ENCODE measurements at regions not wholly inside any gene's neighbourhood (a gene's known extent, or its start where the extent isn't known, plus 50 kb on each side); places are given as distances from the start of the nearest gene placed in this dataset.

DNA sequence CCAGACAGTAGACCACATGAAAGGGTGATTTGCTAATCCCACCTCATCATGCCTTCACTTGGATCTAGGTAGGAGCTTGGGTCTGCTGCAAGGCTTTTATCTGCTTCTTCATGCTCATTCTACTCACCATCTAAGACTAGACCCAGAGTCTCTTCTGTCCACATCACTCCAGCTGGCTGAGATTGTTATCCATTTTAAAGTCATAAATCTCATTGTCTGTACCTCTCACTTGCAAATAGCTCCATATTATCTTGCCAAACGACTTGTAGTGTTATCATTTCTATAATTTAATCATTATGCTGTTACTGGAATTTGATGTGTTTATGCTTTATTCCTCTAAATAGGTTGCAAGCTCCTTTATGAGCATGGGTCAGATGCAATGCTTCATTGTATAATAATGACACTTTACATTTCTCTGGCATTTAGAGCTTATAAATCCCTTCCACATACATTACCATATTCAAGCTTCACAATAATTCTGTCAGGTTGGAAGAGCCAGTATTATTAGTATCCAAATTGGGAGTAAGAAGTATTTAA, 254.2 kb upstream of the SORL1-AS1 start:
- DNase-seq (ENCODE audit: low read depth, low spot score): no peak
- H3K9me3 Mint-ChIP-seq: peaks cover 3% of the 10 kb centered on the region
- TF ChIP-seq, protein P1, sequence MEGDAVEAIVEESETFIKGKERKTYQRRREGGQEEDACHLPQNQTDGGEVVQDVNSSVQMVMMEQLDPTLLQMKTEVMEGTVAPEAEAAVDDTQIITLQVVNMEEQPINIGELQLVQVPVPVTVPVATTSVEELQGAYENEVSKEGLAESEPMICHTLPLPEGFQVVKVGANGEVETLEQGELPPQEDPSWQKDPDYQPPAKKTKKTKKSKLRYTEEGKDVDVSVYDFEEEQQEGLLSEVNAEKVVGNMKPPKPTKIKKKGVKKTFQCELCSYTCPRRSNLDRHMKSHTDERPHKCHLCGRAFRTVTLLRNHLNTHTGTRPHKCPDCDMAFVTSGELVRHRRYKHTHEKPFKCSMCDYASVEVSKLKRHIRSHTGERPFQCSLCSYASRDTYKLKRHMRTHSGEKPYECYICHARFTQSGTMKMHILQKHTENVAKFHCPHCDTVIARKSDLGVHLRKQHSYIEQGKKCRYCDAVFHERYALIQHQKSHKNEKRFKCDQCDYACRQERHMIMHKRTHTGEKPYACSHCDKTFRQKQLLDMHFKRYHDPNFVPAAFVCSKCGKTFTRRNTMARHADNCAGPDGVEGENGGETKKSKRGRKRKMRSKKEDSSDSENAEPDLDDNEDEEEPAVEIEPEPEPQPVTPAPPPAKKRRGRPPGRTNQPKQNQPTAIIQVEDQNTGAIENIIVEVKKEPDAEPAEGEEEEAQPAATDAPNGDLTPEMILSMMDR (conservative IDR thresholded peaks at IDR 0.05): no peak
- no peaks in the 10 kb centered on the region for H3K4me1 Mint-ChIP-seq
- H3K4me3 Mint-ChIP-seq: no peak overlapping the region
- no peaks in the 10 kb centered on the region for H3K36me3 Mint-ChIP-seq (ENCODE audit: low read depth)
- H3K27me3 Mint-ChIP-seq (ENCODE audit: low read depth): no peaks in the 10 kb centered on the region
- H3K27ac Mint-ChIP-seq (ENCODE audit: unreplicated experiment): no peak overlapping the region

DNA sequence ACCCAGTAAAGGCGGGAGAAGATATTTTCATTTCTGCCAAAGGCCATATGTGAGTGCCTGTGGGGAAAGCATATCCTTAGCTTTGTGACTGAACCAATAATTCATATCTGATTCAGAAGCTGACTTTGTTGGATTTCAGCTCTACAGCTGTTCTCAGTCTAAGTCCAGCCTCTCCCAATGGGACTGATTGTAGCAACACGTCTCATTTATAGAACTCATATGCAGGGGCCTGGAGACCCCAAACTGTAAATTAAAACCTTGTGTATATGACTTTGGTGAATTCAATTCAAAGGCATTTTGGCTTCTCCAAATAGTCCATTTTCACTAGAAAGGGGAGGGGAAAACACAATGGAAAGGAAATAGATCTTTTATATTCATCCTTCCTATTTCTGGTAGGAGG, 250.4 kb upstream of the SORL1-AS1 start:
- Mint-ChIP-seq H3K27ac (ENCODE audit: unreplicated experiment) (no peak overlapping the region), H3K36me3 (ENCODE audit: low read depth) (no peaks in the 10 kb centered on the region), H3K27me3 (ENCODE audit: low read depth) (no peaks in the 10 kb centered on the region), H3K4me3 (no peak overlapping the region), H3K4me1 (peaks cover 8% of the 10 kb centered on the region), H3K9me3 (peaks cover 3% of the 10 kb centered on the region)
- TF ChIP-seq, protein P1 (conservative IDR thresholded peaks at IDR 0.05): no peak
- no peak for DNase-seq (ENCODE audit: low read depth, low spot score)

DNA sequence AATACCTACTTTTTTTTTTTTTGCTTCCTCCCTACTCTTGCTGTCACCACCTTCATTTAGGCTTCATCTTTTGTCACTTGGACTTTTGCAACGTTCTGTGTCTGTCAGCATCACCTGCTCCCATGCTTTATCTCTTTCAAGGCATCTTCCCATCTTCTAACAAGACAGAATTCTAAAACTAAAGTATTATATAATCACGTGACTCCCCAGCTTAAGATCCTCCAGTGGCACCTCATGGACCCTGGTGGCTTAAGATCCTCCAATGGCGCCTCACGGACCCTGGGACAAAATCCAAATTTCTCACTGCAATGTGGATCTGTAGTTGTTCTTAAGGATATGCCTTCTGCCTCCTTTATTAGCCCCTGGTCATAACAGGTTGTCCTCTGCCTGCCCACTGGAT, 248.2 kb upstream of the SORL1-AS1 start:
- H3K4me1 Mint-ChIP-seq: peaks cover 24% of the 10 kb centered on the region
- no peak overlapping the region for H3K27ac Mint-ChIP-seq (ENCODE audit: unreplicated experiment)
- no peak overlapping the region for H3K4me3 Mint-ChIP-seq
- peaks cover 3% of the 10 kb centered on the region for H3K9me3 Mint-ChIP-seq
- DNase-seq (ENCODE audit: low read depth, low spot score): no peak
- H3K27me3 Mint-ChIP-seq (ENCODE audit: low read depth): no peaks in the 10 kb centered on the region
- H3K36me3 Mint-ChIP-seq (ENCODE audit: low read depth): no peaks in the 10 kb centered on the region
- TF ChIP-seq, protein P1 (conservative IDR thresholded peaks at IDR 0.05): no peak

DNA sequence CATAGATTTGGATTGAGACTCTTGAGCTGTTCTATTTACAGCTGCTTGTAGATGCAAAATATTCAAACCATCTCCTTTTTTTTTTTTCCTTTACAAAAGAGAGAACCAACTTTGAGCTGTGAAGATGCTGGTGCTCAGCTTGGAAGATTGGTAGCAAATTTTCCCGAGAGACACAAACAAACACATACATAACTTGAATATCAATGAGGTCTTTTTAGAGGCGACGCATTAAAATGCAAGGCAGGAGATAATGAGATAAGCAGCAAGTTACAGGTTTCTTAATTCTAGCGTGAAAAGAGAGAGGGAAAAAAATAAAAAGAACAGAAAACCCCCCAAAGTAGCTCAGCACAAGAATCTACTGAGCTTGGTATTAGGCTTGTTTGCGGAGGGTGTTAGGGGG, 247.0 kb upstream of the SORL1-AS1 start:
- Mint-ChIP-seq H3K9me3 (peaks cover 3% of the 10 kb centered on the region), H3K27ac (ENCODE audit: unreplicated experiment) (no peak overlapping the region), H3K36me3 (ENCODE audit: low read depth) (no peaks in the 10 kb centered on the region), H3K4me1 (peaks cover 27% of the 10 kb centered on the region), H3K27me3 (ENCODE audit: low read depth) (no peaks in the 10 kb centered on the region), H3K4me3 (no peak overlapping the region)
- no peak for DNase-seq (ENCODE audit: low read depth, low spot score)
- TF ChIP-seq, protein P1 (conservative IDR thresholded peaks at IDR 0.05): no peak

DNA sequence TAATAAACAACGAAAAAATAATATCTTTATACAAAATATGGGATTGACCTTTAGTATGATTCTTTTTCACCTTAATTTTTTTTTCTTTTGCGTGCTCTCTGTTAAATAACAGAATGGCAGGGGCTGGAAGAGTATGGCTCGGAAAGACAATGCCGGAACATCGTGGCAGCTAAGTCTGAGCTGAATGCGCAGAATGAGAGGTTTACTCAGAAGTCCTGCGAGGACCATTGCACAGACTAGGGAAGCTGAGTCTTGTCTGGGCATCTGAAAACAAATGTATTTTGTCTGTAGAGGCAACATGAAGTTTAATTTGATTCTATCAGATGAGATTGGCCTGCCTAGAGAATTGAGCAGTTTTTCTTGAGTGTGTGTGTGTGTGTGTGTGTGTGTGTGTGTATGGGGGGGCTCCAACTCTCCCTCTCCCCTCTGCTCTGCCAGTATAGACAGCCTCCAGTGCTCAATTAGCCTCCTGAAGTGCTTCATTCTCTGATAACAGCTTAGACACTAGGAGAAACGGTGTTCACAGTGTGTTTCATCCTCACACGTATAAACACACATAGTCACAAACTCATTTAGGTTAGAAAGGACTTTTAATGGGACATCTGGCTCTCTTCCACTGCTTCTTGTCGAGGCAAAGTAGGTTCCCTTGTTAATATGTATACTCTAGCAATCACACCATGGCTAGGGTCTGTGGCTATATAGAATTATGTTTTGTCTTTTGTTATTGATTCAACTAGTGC, 244.3 kb upstream of the SORL1-AS1 start:
- no peaks in the 10 kb centered on the region for H3K27me3 Mint-ChIP-seq (ENCODE audit: low read depth)
- H3K9me3 Mint-ChIP-seq: no peaks in the 10 kb centered on the region
- H3K27ac Mint-ChIP-seq (ENCODE audit: unreplicated experiment): no peak overlapping the region
- TF ChIP-seq, protein P1 (conservative IDR thresholded peaks at IDR 0.05): no peak
- H3K36me3 Mint-ChIP-seq (ENCODE audit: low read depth): no peaks in the 10 kb centered on the region
- H3K4me1 Mint-ChIP-seq: peaks cover 27% of the 10 kb centered on the region
- H3K4me3 Mint-ChIP-seq: no peak overlapping the region
- DNase-seq (ENCODE audit: low read depth, low spot score): no peak
